GM11168 (cell line): ENCODE measurements at regions not wholly inside any gene's neighbourhood (a gene's known extent, or its start where the extent isn't known, plus 50 kb on each side); places are given as distances from the start of the nearest gene placed in this dataset.

Experiments used
- in situ Hi-C: fragments of 300-500 bp; cut with MboI; formaldehyde crosslinking; loops from one replicate; pipeline ENCODE4 v1.12.0; 2022; ENCODE audit warnings: low sequenced_read_pairs; ENCODE audit not compliant: unreplicated experiment

DNA sequence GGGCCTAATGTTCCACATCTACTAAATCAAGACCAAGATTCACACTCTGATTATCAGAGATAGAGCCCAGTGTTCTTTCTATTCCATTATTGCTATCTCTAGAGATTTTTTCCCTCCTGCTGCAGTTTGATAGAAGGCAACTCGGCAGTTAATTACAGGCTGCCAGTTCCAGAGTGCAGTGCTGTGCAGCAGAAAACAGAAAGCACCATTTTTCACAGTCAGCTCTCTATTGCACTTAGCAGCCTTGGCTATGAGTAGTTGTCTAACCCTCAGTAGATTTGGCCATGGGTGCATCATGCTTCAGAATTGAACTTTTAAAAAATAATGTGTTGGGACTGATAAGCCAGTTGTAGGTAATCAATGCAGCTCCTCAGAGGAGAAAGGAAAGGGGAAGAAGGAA lies 295.3 kb downstream of the MID1IP1 start:
- in situ Hi-C loops: no loop called here

DNA sequence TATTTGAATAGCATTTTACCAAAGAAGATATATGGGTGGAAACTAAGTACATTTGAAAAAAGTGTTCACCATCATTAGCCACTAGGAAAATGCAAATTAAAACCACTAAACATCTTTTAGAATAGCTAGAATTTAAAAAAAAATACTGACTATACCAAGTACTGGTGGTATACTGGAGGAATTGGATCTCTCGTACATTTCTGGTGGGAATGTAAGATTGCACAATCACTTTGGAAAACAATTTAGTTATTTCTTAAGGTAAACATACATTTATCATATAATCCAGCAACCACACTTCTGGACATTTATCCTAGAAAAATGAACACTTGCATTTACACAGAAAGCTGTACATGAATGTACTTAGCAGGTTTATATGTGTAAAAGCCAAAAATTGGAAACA lies 303.5 kb downstream of the MID1IP1 start:
- in situ Hi-C loops: no loop called here

DNA sequence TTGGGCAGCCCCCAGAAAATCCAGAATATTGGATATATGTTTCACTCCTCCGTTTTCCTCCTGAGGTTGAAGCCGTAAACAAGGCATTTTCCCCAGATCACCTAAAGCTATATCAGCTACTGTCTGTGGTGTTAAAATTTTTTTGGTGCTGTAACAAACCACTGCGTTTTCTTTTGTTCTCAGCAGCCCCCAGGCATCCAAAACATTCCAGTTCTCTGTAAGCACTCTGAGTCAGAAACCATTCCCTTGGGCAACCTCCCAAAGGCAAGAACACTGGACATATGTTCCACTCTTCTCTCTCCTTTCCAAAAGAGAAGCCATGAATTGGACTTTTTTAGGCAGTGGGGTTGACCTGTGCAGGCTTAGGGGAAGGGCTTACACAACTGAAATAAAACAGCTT lies 310.9 kb downstream of the MID1IP1 start:
- in situ Hi-C loops: no loop called here

DNA sequence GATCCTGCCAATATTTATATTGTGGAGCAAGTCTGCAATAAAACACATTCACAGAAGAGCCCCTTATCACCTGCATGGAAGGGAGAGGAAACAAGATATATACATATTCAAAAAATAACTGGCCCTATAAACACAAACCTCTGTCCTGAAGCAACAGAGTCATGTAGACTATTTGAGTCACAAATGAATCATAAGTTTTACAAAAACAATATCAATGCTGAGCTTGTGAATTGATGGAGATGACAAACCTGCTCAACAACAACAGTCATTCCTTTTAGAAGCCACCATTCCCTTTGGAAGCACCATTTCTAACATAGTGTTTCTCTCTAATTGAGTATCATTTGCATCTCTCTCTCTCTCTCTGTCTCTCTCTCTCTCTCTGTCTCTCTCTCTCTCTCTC lies 313.9 kb downstream of the MID1IP1 start:
- in situ Hi-C loops: no loop called here

DNA sequence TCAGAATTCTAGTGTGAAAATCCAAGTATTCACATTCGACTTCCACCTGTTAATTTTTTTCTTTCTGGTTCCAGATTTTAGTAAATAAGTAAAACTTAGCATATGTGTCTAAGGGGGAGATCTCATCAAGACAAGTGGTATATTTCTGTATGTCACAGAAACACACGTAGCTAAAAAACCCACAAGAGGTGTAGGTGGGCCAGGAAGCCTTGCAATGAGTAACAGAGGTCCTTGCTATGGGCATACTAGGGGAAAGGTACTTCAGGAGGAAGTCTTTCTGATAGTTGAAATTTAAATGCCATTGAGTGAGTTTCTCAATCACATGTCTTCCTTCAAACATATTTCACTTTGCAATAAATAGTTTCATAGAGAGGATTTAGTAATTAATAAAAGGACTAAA lies 315.8 kb downstream of the MID1IP1 start:
- in situ Hi-C loops: no loop called here

DNA sequence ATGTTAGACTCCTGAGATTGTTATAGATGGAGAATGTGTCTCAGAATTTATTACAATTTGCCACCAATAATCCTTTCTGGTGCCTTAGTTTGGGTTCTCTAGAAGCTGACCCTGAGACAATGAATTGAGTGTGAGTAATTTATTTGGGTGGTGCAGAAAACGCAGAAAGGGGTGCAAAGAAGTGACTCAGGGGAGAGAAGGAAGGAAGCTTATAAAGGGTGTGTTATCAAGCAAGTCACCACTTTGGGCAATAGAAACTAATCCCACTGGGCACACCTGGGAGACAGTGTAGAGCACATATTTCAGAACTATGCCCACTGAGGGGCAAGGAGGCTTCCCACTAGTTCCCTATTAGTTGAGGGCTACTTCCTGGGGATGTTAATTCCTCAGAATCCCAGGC lies 320.6 kb downstream of the MID1IP1 start:
- in situ Hi-C loops: no loop called here

DNA sequence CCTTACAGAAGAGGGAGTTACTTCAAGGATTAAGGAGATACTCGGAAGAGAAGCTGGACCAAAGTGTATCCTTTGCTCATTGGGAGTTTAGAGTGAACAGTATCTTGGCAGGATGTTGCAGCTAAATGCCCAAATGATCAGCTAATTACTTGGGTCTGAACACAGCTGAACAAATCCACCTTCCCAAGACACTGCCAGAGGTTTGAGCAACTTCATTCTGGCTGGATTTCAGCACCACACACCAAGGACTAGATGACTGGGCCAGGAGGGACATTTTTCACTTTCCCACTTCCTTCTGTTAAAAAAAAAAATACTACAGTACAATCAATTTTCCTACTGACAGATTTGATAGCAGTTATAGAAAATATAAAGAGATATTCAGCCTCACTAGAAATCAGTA lies 324.6 kb downstream of the MID1IP1 start:
- in situ Hi-C loops: no loop called here

DNA sequence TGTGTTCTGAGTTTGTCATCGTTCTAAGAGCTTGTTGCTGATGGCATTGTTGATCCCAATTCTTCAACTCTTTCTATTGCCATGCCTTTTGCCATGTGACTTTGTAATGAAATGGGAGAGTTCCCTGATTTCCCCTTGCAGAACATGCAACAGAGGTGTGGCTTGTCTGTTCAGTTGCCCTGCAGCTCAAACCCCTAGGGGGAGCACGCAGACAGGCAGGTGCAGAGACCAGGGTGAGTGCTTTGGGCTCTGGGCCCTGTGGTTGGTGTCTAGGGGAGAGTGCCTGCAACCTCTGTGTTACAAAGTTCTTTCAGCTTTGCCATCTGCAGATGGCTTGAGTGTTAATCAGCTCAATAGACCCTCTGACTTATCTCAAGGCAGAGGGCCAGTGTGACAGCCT lies 332.7 kb downstream of the MID1IP1 start:
- in situ Hi-C loops: no loop called here

DNA sequence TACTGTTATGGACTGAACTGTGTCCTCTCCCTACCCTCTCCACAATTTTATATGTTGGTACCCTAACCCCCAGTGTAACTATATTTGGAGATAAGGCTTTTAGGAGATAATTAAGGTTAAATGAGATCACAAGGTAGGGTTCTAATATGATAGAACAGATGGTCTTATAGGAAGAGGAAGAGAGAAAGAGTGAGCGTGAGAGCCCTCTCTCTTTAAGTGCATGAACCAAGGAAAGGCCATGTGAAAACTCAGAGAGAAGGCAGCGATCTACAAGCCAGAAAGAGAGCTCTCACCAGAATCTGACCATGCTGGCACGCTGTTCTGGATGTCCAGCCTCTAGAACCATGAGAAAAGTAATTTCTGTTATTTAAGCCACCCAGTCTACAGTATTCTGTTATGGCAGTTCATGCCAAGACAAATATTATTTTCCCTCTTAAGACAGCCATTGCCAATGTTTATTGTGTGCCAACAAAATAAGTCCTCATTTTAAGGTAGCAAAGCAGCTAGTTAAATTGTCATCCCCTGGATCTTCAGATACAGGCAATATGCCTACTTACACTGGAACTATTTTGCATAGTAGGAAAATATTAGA lies 336.2 kb downstream of the MID1IP1 start:
- in situ Hi-C loops: no loop called here

DNA sequence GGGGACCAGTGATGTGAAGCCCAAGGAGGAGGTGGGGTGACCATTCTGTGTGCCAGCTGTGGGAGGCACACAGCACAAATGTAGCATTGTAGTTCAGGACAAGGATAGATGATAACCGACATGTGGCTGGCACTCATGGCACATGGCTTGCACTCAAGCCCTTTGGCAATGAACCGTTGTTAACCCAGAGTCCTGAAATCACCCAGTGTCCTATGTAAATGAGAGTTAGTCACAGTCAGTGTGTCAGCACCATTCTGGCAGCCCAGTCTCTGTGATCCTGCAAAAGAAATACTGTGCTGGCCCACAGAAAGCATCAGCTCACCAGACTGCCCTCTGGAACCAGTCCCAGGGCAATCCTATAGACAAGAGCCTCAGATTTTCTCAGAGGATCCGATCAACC lies 339.3 kb downstream of the MID1IP1 start:
- in situ Hi-C loops: no loop called here

DNA sequence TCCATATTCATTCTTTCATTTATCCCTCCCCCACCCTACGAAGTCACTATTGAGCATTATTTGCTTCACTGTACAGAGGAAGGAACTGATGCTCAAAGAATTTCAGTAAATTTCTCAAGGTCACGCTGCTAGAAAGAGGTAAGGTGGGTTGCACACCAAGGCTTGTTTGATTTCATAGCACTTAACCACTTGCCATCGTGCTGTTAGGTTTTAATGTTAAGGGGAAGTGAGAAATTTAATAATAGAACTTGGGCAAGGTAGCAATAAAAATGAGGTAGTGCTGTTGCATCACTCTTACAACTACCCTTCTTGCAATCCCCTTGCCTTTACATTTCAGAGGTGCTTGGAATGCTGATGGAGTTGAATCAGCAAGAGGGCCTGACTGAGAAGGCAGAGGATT lies 343.1 kb downstream of the MID1IP1 start:
- in situ Hi-C loops: no loop called here

DNA sequence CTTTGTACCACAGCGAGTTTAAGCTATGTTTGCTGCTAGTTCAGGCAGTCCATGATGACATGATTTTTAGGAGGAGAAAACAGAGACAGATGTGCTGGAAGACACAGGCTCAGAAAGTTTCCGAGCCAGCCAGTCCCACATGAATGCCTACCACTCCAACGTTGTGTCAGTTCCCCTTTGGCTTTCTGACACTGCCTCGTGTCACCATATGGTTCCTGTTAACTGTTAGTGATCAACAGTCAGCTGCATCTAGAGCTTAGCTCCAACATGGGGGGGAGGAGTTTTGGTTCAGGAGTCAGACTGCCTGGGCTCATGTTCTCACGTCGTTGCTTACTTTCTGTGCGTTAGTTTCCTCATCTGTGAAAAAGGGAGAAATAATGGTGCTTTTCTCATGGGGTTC lies 343.7 kb downstream of the MID1IP1 start:
- in situ Hi-C loops: no loop called here

DNA sequence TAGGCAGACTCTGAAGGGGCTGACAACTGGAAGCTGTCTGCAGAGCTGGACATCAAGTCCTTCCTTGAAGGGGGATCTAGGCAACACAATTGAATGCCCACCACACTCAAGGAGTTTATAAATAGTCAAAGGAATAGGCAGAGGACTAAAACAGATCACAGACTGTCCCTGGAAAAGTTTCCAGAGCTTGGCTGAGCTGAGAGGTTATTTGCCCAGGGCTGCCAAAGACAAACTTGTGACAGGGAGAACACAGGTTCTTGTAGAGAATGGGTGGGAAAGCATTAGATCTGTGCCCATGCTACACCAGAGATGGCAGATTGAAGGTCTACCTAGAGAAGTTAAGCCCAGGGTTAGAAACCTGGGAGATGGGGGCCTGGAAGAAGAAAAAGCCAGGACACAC lies 344.6 kb downstream of the MID1IP1 start:
- in situ Hi-C loops: no loop called here

DNA sequence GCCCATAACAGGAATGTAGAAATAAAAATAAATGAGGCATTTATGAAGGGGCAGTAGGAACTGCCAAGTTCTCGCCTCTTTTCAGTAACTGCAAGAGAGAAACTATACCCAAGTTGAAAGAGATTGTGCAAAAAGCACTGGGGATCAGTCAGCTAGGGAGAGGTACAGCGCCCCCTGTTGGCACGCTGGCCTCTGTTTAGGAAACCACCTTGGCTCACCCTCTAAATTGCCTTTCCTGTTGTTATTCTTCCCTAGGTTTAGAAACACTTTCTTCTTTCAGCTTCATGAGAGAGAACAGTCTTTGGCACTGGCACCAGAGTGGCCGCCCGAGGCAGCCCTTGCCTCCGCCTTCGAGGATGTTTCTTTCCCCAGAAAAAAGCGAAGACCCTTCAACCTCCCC lies 348.5 kb downstream of the MID1IP1 start:
- in situ Hi-C loops: loop anchor here (10.0 kb wide), 1 partner anchor 395 kb away; no protein-coding TSS in a partner anchor

DNA sequence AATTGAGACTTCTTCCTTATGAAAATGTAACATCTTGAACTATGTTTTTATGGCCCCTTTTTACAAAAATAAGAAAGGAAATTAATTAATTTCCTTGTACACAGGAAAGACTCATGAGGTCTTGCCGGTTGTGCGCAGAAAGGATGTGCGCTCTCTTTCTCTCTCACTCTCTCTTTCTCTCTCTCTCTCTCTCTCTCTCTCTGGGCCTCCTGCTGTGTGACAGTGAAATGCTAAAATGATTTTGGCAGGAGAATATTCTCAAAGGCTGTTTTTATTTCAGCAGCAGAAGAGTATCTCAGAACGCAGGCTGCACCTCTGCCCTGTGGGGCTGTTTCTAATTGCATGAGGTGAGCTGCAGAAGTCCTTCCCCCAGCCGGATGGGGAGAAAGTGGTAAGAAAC lies 349.0 kb downstream of the MID1IP1 start:
- in situ Hi-C loops: loop anchor here (10.0 kb wide), 1 partner anchor 395 kb away; no protein-coding TSS in a partner anchor

DNA sequence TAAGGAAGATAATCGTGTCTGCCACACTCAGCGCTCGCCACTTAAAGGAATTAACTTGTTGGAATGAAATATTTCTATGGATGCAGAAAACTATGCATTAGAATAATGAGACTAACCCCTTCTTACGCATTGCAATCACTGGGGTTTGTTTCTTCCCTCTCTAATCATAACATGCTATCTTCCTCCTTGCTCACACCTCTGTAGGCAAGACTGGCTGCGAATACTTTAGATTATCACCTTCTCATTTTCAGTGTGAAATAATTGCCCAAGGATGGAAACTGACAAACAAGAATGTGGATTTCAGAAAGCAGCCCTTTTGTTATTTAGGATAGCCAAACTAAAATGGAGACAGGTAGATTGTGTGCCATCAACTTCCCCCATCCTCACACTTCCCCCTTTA lies 349.4 kb downstream of the MID1IP1 start:
- in situ Hi-C loops: loop anchor here (10.0 kb wide), 1 partner anchor 396 kb away; no protein-coding TSS in a partner anchor

DNA sequence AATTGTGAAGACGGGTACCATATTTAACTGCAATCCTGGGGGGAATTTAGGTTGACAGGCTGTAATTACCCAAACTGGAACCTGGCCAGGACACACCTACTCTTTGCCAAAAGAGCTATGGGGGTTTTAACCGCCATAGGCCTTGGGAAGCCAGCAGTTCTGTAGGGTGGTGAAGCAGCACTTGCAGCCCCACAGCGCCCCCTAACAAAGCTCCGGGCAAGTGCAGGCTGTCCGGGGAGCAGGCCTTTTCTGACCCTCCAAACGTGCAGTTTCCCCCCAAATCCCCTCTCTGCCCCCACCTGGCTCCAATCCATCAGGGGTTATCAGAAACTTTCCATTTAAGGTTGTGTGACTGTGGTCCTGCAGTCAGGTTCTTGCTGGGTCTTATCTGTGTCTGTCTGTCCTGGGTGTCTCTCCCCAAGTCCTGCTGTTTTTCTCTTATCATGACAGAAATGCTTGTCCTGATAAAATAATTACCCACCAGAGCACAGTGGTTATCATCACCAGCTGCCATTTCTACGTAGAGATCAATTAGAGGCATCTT lies 350.9 kb downstream of the MID1IP1 start:
- in situ Hi-C loops: loop anchor here (10.0 kb wide), 1 partner anchor 397 kb away; no protein-coding TSS in a partner anchor

DNA sequence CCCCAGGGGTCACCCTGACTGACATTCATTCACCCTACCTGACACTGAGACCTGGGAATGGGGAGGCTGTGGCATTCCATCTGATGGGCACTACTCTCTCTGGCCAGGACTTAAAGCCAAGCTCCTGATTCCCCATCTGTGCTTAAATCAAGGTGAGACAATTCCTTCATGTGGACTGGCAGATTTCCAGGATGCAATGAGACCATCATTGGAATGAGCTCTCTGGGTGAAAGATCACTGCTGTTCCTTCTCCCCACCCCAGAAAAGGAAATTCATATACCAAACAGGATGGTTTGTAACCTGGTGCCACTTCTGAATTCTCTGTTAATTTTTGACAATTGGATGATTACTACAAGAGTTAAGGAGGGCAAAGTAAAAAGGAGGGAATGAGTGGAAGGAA lies 354.8 kb downstream of the MID1IP1 start:
- in situ Hi-C loops: loop anchor here (10.0 kb wide), 1 partner anchor 401 kb away; no protein-coding TSS in a partner anchor

DNA sequence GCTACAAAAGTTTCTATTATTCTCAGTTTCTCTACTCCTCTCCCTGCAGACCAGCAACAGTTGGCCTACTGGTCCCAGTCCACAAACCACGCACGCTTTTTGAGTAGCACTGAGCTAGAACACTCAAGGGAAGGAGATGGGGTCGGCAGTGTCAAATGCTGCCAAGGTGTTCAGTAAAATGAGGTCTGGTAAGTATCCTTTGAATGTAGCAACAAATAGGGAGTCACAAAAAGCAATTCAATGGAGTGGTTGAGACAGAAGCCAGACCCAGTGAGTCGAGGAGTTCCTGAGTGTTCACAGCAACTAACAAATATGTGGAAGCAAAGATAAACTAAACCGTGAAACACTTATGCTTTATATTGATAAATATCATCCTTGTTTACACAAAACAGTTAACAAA lies 355.7 kb downstream of the MID1IP1 start:
- in situ Hi-C loops: loop anchor here (10.0 kb wide), 1 partner anchor 402 kb away; no protein-coding TSS in a partner anchor

DNA sequence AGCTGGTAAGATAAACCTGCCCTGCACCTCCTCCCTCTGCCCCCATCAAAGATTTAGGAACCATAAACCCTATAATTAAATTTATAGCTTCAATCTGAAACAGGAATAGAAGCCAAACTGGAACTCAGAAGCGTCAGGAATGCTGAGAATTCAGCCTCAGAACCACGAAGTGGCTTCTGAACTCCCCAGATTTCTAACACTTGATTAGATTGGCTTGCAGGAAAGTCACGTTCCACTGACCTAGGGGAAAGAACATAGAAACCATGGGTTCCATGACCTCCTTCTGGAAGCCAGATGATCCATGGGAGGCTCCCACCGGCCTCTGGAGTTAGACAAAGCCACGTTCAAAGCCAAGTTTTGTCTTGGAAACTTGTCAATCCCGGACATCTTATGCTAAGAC lies 356.5 kb downstream of the MID1IP1 start:
- in situ Hi-C loops: loop anchor here (10.0 kb wide), 1 partner anchor 403 kb away; no protein-coding TSS in a partner anchor

DNA sequence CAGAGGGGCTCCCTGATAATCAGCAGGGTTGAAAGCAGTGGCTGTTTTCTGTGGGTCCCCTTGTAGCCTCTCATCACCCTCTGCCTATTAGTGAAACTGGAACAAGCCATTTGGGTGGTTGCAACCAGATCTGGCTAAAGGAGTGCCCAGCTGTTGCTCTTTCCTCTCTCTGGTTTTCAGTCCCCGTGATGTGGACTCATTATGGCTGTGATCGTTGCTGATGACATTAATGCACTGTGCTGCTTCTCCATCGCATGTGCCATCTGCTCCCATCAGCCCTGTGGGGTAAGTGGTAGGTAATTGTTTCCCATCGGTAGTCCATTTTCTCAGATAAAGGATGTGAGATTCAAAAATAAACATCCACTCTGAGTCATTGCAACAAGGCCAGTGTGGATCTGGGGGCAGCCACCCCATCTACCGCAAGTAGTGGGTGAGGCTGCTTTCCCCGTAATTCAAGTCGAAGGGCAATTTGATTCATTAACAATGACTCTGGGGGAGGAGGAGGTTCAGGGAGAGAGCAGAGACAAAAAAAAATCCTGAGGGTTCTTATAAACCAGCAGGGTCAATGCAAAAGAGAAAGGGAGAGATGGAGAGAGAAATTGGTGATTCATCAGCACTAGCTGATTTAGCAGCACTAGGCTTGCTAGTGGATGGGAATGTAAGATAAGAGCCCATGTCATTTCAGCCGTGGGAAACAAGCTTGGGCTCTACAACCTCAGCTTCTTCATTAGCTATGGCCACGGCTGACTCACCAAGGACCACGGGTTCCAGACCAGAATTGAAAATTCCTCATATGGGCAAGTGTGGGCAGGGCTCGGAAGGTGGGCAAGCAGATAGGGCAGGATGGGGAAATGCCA lies 357.8 kb downstream of the MID1IP1 start:
- in situ Hi-C loops: loop anchor here (10.0 kb wide), 1 partner anchor 404 kb away; no protein-coding TSS in a partner anchor
